ENCODE measurements at regions not wholly inside any gene's neighbourhood (a gene's known extent, or its start where the extent isn't known, plus 50 kb on each side); places are given as distances from the start of the nearest gene placed in this dataset.

DNA sequence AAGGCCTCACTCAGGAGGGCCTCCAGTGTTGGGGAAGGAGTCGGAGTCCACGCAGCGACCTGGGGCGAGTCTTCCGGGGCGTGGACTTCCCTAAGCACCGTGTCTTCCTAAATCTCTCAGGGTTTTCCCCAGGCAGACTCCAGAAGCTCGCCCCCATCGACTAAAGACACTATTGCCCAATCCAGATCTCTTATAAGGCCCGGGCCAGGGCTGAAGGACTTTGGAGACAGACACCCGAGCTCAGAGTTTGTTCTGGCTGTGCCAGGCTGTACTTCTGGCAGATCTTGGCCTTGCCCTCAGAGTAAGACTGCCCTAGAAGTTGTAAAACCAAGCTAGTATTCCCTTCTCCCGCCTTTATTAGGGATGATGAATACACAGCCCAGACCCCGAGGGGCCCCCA lies 191.4 kb downstream of the BUD13 start:
- H3K36me3 ChIP-seq = no peaks in the 10 kb centered on the region
- ATAC-seq = no peak
- no peak overlapping the region for H3K27ac ChIP-seq
- in situ Hi-C loops (cut with MboI; ENCODE audit: low sequenced_read_pairs in 4 of 4) (no loop called here), intact Hi-C loops (cut with DNase I; ENCODE audit: low total_unique reads) (no loop called here)
- H3K27me3 ChIP-seq = peaks cover 33 to 53% (median 40%) of the 10 kb centered on the region in 3 donors
- peaks cover 0 to 8% of the 10 kb centered on the region in 2 donors for H3K4me1 ChIP-seq
- H3K9me3 ChIP-seq = no peaks in the 10 kb centered on the region
- TF ChIP-seq CTCF (IDR thresholded peaks at IDR 0.05 in 4 of 5, conservative IDR thresholded peaks at IDR 0.05 in 1 of 5) (no peak), POLR2A (IDR thresholded peaks at IDR 0.05) (no peak)
- no peak for DNase-seq
- H3K4me3 ChIP-seq = no peak overlapping the region

DNA sequence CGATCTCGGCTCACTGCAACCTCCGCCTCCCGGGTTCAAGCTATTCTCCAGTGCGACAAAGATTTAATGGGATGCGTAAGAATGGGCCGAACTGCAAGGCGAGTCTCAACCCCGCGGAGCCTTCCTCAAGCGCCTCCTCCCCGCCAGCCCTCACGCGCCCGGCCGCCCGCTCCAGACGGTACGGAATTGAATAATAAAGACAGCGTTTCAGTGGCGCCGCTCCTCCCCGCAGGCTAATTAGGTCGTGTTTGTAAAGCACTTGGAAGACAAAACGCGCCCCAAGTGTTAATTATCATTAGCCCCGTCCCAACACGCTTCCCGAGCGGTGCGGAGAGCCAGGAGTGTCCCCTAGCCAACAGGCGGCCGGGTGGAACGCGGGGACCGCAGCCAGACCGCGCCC lies 192.0 kb downstream of the BUD13 start:
- no peak for TF ChIP-seq CTCF (IDR thresholded peaks at IDR 0.05 in 4 of 5, conservative IDR thresholded peaks at IDR 0.05 in 1 of 5)
- TF ChIP-seq POLR2A (IDR thresholded peaks at IDR 0.05) = no peak
- H3K27me3 ChIP-seq = peaks cover 33 to 53% (median 40%) of the 10 kb centered on the region in 3 donors
- in situ Hi-C loops (cut with MboI; ENCODE audit: low sequenced_read_pairs in 4 of 4) = no loop called here
- intact Hi-C loops (cut with DNase I; ENCODE audit: low total_unique reads) = no loop called here
- ATAC-seq (no peak), DNase-seq (no peak)
- no peak overlapping the region for H3K27ac ChIP-seq
- H3K4me1 ChIP-seq = peaks cover 0 to 8% of the 10 kb centered on the region in 2 donors
- no peaks in the 10 kb centered on the region for H3K9me3 ChIP-seq
- peak overlapping the region in 2 of 4 donors; percentile 5 to 34 for H3K4me3 ChIP-seq
- H3K36me3 ChIP-seq = no peaks in the 10 kb centered on the region

DNA sequence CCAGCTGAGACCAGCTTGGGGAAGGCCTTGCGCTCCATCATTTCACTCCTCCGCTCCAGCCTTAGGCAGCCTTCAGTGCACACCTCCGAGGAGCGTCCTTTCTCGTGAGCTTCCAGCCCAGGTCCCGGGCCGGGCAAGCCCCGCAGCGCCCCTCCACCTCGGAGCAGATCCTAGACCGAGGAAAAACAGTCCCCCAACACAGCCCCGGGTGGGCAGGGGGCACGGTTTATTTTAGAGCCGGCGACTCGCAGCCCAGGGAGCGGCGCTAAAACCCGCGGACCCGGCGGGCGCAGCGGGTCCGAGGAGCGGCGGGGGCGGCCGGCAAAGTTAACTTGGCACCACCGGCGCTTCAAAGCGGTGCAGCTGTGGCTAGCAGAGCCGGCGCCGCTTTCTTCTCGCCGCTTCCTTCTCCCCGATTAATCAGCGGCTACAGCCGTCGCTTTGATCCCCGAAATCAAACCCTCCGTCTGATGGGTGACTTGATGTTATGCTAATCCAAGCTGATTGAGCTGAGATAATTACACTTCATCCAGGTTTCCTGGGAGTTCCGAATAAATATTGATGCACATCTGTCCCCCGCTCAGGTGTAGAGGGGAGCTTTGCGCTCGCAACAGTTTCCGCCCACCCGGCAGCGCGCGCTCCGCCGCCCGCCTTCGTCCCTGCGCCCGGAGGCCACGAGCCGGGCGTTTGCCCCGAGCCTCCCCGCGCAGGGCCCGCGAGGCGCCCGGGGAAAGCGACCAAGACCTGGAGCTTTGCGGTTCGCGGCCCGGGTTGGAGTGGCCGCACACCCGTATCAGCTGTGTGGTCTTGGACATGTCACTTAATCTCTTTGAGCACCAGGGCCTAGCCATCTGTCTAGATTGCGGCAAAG lies 192.7 kb downstream of the BUD13 start:
- ATAC-seq = no peak
- Histone ChIP-seq H3K27ac (no peak overlapping the region), H3K4me1 (peaks cover 0 to 8% of the 10 kb centered on the region in 2 donors), H3K9me3 (no peaks in the 10 kb centered on the region), H3K4me3 (peak overlapping the region in 3 of 4 donors; percentile 5 to 34 (median 13)), H3K36me3 (no peaks in the 10 kb centered on the region), H3K27me3 (peaks cover 33 to 53% (median 40%) of the 10 kb centered on the region in 3 donors)
- TF ChIP-seq POLR2A (IDR thresholded peaks at IDR 0.05) = no peak
- TF ChIP-seq CTCF (IDR thresholded peaks at IDR 0.05 in 4 of 5, conservative IDR thresholded peaks at IDR 0.05 in 1 of 5) = no peak
- intact Hi-C loops (cut with DNase I; ENCODE audit: low total_unique reads) (no loop called here), in situ Hi-C loops (cut with MboI; ENCODE audit: low sequenced_read_pairs in 4 of 4) (no loop called here)
- DNase-seq = no peak

DNA sequence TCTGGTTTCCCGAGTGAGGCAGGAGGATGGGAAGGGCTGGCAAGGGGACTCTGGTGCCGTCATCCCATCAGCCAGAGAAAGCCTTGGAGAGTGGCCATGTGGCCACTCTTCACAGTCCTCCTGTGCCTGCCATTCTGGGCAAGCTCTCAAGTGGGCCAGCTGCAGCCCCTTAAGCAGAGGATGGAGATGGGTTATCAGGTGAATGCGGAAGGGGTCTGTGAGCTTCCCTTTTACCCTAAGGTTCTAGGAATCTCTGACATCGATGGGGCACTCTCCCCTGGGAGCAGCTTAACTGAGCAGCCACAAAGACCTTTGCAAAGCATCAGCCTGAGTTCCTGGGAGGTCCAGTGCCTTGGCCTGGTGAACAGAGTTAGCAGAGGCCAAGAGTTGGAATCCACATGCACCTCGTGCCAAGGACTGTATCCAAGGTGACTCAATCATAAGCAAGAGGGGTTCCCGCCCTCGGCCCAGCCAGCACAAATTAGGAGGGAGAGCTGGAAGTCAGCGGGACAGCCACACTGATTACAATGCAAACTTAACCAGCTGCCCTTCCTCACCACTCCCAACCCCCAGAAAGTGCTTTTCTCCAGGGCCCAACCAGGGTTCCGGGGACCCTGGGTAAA lies 193.6 kb downstream of the BUD13 start:
- Histone ChIP-seq H3K27me3 (peaks cover 33 to 53% (median 40%) of the 10 kb centered on the region in 3 donors), H3K27ac (no peak overlapping the region), H3K4me3 (no peak overlapping the region), H3K4me1 (peaks cover 0 to 8% of the 10 kb centered on the region in 2 donors), H3K9me3 (no peaks in the 10 kb centered on the region), H3K36me3 (no peaks in the 10 kb centered on the region)
- no peak for ATAC-seq
- intact Hi-C loops (cut with DNase I; ENCODE audit: low total_unique reads) = no loop called here
- DNase-seq = no peak
- in situ Hi-C loops (cut with MboI; ENCODE audit: low sequenced_read_pairs in 4 of 4) = no loop called here
- no peak for TF ChIP-seq POLR2A (IDR thresholded peaks at IDR 0.05)
- TF ChIP-seq CTCF (IDR thresholded peaks at IDR 0.05 in 4 of 5, conservative IDR thresholded peaks at IDR 0.05 in 1 of 5) = no peak

Data from gastrocnemius medialis (tissue), 4 donors.